ENCODE measurements at regions not wholly inside any gene's neighbourhood (a gene's known extent, or its start where the extent isn't known, plus 50 kb on each side); places are given as distances from the start of the nearest gene placed in this dataset.

DNA sequence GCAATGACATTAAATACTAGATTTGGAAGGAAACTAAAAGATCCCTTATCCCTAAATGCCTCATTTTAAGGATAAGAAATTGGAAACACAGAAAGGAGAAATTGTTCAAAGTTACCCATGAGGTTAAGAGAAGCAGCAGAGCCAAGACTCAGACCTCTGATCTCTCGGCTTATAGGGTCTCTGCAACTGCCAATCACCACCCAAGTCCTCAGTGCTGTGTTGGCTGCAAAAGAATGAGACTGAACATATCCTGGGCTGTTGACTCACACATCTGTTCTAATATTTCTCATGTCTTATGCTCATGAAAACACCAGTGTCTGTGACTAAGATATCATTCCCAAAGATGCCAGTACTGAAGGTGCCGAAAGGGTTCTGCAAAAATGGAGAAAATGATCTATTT is 153.3 kb downstream of the XPNPEP1 start:
- no peak for TF ChIP-seq CTCF (IDR thresholded peaks at IDR 0.05 in 2 of 3, conservative IDR thresholded peaks at IDR 0.05 in 1 of 3; ENCODE audit: borderline replicate concordance in 1 of 3, insufficient read depth in 1 of 3, low read depth in 2 of 3, low read length in 2 of 3)
- TF ChIP-seq RAD21 (IDR thresholded peaks at IDR 0.05; ENCODE audit: low read depth): no peak
- no peak for TF ChIP-seq EZH2 (IDR thresholded peaks at IDR 0.05)
- TF ChIP-seq POLR2AphosphoS5 (IDR thresholded peaks at IDR 0.05; ENCODE audit: low read depth, low read length): no peak
- no peak for TF ChIP-seq CEBPB (IDR thresholded peaks at IDR 0.05; ENCODE audit: low read depth)
- no peak for TF ChIP-seq ZBTB33 (IDR thresholded peaks at IDR 0.05; ENCODE audit: extremely low read depth, insufficient replicate concordance, low read length)
- no peak for TF ChIP-seq MAX (IDR thresholded peaks at IDR 0.05)
- TF ChIP-seq EZH2phosphoT487 (IDR thresholded peaks at IDR 0.05; ENCODE audit: borderline replicate concordance): no peak

Data from HCT116 (cell line).